ENCODE measurements at regions not wholly inside any gene's neighbourhood (a gene's known extent, or its start where the extent isn't known, plus 50 kb on each side); places are given as distances from the start of the nearest gene placed in this dataset.

DNA sequence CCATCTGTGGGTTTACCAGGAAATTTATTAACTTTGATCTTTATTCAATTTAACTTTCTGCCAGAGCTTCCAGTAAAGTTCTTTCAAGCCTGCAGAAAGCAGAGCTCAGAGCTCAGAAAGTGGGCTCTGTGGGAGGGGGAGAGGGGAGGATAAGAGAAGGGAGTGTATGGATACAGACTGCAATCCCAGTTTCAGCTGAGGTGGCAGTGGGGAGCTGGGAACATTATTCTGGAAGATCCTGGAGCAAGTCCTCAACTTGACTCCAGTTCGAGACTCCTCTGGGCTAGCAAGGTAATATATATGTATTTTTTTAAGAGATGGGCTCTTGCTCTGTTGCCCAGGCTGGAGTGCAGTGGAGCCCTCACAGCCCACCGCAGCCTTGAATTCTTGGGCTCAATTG, 108.9 kb upstream of the NABP1 start:
- TF ChIP-seq, protein P1, sequence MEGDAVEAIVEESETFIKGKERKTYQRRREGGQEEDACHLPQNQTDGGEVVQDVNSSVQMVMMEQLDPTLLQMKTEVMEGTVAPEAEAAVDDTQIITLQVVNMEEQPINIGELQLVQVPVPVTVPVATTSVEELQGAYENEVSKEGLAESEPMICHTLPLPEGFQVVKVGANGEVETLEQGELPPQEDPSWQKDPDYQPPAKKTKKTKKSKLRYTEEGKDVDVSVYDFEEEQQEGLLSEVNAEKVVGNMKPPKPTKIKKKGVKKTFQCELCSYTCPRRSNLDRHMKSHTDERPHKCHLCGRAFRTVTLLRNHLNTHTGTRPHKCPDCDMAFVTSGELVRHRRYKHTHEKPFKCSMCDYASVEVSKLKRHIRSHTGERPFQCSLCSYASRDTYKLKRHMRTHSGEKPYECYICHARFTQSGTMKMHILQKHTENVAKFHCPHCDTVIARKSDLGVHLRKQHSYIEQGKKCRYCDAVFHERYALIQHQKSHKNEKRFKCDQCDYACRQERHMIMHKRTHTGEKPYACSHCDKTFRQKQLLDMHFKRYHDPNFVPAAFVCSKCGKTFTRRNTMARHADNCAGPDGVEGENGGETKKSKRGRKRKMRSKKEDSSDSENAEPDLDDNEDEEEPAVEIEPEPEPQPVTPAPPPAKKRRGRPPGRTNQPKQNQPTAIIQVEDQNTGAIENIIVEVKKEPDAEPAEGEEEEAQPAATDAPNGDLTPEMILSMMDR (IDR thresholded peaks at IDR 0.05), result no peak
- TF ChIP-seq EP300 (IDR thresholded peaks at IDR 0.05), result no peak
- no peak for TF ChIP-seq POLR2AphosphoS5 (IDR thresholded peaks at IDR 0.05)
